MM.1S (cell line): ENCODE measurements at regions not wholly inside any gene's neighbourhood (a gene's known extent, or its start where the extent isn't known, plus 50 kb on each side); places are given as distances from the start of the nearest gene placed in this dataset.

Source experiments
- CTCF ChIP-seq: fragments of 300-600 bp; sonication (generic); IDR thresholded peaks from 2 replicates; pipeline ENCODE4 v1.5.1; 2016; ENCODE audit warnings: antibody characterized with exemption, low read length, mixed read lengths
- EZH2 ChIP-seq: fragments of 300-600 bp; sonication (generic); optimal IDR thresholded peaks from 2 replicates; pipeline ENCODE3; 2017; ENCODE audit warnings: low read depth, mild to moderate bottlenecking, antibody characterized with exemption, low read length, mixed read lengths

GRCh38 chr6:44701038-44701636, 313.6 kb downstream of the CDC5L start:
- TF ChIP-seq CTCF = no peak
- TF ChIP-seq EZH2 = no peak
